ENCODE measurements at regions not wholly inside any gene's neighbourhood (a gene's known extent, or its start where the extent isn't known, plus 50 kb on each side); places are given as distances from the start of the nearest gene placed in this dataset.
"Not testable (repeated sequence)": the region's sequence is repeated elsewhere in the genome, so short reads cannot be mapped to it uniquely, and the experiment has no call there.

- no peak for DNase-seq
Observed at GRCh38 chr1:29767769-29768425, 531.6 kb downstream of the PTPRU start.

GRCh38 chr1:29767088-29767685 lies 530.9 kb downstream of the PTPRU start:
- no peak for DNase-seq

GRCh38 chr1:29762635-29763034 lies 526.3 kb downstream of the PTPRU start:
- DNase-seq, result no peak

- no peak for DNase-seq
Observed at GRCh38 chr1:29761159-29761928, 525.0 kb downstream of the PTPRU start.

GRCh38 chr1:29760067-29760564 lies 523.8 kb downstream of the PTPRU start:
- no peak for DNase-seq

- DNase-seq, result peak; percentile 40 to 43
Observed at GRCh38 chr1:29758781-29759499, 522.6 kb downstream of the PTPRU start.

GRCh38 chr1:29757866-29758780 lies 521.8 kb downstream of the PTPRU start:
- DNase-seq, result no peak

- DNase-seq, result no peak
Observed at GRCh38 chr1:29756901-29757725, 520.8 kb downstream of the PTPRU start.

GRCh38 chr1:29756498-29756897 lies 520.2 kb downstream of the PTPRU start:
- DNase-seq, result no peak

- DNase-seq, result no peak
Observed at GRCh38 chr1:29756085-29756484, 519.8 kb downstream of the PTPRU start.

- not testable (repeated sequence) for DNase-seq
Observed at GRCh38 chr1:29755412-29756015, 519.2 kb downstream of the PTPRU start.

GRCh38 chr1:29754573-29755375 lies 518.5 kb downstream of the PTPRU start:
- no peak for DNase-seq

- DNase-seq, result no peak
Observed at GRCh38 chr1:29753771-29754572, 517.6 kb downstream of the PTPRU start.

GRCh38 chr1:29753244-29753643 lies 516.9 kb downstream of the PTPRU start:
- DNase-seq, result no peak

- no peak for DNase-seq
Observed at GRCh38 chr1:29752141-29752540, 515.8 kb downstream of the PTPRU start.

GRCh38 chr1:29749024-29749945 lies 513.0 kb downstream of the PTPRU start:
- DNase-seq, result peak; percentile 45 to 77

GRCh38 chr1:29747196-29747595 lies 510.9 kb downstream of the PTPRU start:
- no peak for DNase-seq

All from NCI-H187 (cell line).